H1 (cell line): ENCODE measurements at regions not wholly inside any gene's neighbourhood (a gene's known extent, or its start where the extent isn't known, plus 50 kb on each side); places are given as distances from the start of the nearest gene placed in this dataset.

Experiments
- CTCF ChIA-PET: fragments of 300-600 bp; sonication (Branson Sonifier 250); formaldehyde crosslinking; loops from one replicate; lab custom pipeline; 2021; ENCODE audit not compliant: partially characterized antibody; lab: Charles Lee
- POLR2A ChIA-PET: fragments of 300-600 bp; sonication (Branson Sonifier 250); formaldehyde crosslinking; loops from one replicate; lab custom pipeline; 2021; ENCODE audit warnings: inconsistent platforms; ENCODE audit not compliant: partially characterized antibody; lab: Charles Lee
- DNase-seq, 2 experiments: peaks; one replicate each; pipeline versions ENCODE4 v3.0.0 to v3.0.0-alpha.2; 2010 to 2022; ENCODE audit warnings: low spot score in 2 of 2, low read depth in 1 of 2, mixed read lengths in 1 of 2
- FAIRE-seq: peaks from 2 replicates; lab custom pipeline; 2011; peaks lifted over from hg19 to GRCh38; lab: Jason Lieb, UNC
- H2AFZ ChIP-seq: 2 replicates; pipeline ENCODE4 v1.8.1; 2012; ENCODE audit warnings: low read length, inconsistent platforms
- H2AK5ac ChIP-seq: 2 replicates; pipeline ENCODE4 v1.6.1; 2013; ENCODE audit warnings: low read depth, low read length
- H2BK120ac ChIP-seq: replicated peaks from 2 replicates; pipeline ENCODE3; 2013; ENCODE audit warnings: low read depth, low read length, inconsistent platforms
- H2BK12ac ChIP-seq: 2 replicates; pipeline ENCODE4 v1.6.1; 2013; ENCODE audit warnings: low read depth, low read length
- H2BK15ac ChIP-seq: 2 replicates; pipeline ENCODE4 v1.6.1; 2013; ENCODE audit warnings: low read length
- H2BK20ac ChIP-seq: 2 replicates; pipeline ENCODE4 v1.6.1; 2013; ENCODE audit warnings: low read length
- H2BK5ac ChIP-seq: 2 replicates; pipeline ENCODE4 v1.6.1; 2013; ENCODE audit warnings: low read depth, low read length
- H3K14ac ChIP-seq: 2 replicates; pipeline ENCODE4 v1.6.1; 2013; ENCODE audit warnings: inconsistent platforms; ENCODE audit not compliant: insufficient read length
- H3K18ac ChIP-seq: 2 replicates; pipeline ENCODE4 v1.6.1; 2013; ENCODE audit warnings: low read length; ENCODE audit errors: extremely low read depth
- H3K23ac ChIP-seq: 2 replicates; pipeline ENCODE4 v1.6.1; 2013; ENCODE audit warnings: inconsistent platforms; ENCODE audit not compliant: insufficient read length
- H3K23me2 ChIP-seq: 2 replicates; pipeline ENCODE4 v1.6.1; 2013; ENCODE audit warnings: low read depth, low read length
- H3K27ac ChIP-seq: 2 replicates; pipeline ENCODE4 v1.6.1; 2011; ENCODE audit warnings: low read depth, low read length, inconsistent platforms
- H3K27me3 ChIP-seq, 4 experiments: replicated peaks in 1 of 4; 1 replicate in 1 of 4; 2 replicates in 3 of 4; pipeline versions ENCODE4 v1.6.1 to v1.8.1; 2011 to 2013; ENCODE audit warnings: low read length in 3 of 4, mild to moderate bottlenecking in 3 of 4, inconsistent platforms in 2 of 4, mixed read lengths in 2 of 4, moderate library complexity in 1 of 4; ENCODE audit not compliant: control insufficient read depth in 3 of 4, insufficient read depth in 3 of 4; ENCODE audit errors: extremely low read depth in 1 of 4
- H3K36me3 ChIP-seq, 4 experiments: 2 replicates each; pipeline versions ENCODE4 v1.6.1 to v1.8.1; 2011 to 2013; ENCODE audit warnings: mild to moderate bottlenecking in 4 of 4, low read length in 3 of 4, moderate library complexity in 2 of 4, control low read depth in 1 of 4, inconsistent platforms in 1 of 4; ENCODE audit not compliant: insufficient read depth in 4 of 4, control insufficient read depth in 2 of 4
- H3K4ac ChIP-seq: replicated peaks from 2 replicates; pipeline ENCODE3; 2013; ENCODE audit warnings: low read length, low read depth, mixed read lengths, inconsistent platforms; ENCODE audit not compliant: insufficient read length
- H3K4me1 ChIP-seq, 4 experiments: replicated peaks in 1 of 4; 1 replicate in 1 of 4; 2 replicates in 3 of 4; pipeline versions ENCODE4 v1.6.1 to v1.8.1; 2011 to 2013; ENCODE audit warnings: low read length in 3 of 4, inconsistent platforms in 2 of 4, mixed read lengths in 1 of 4; ENCODE audit not compliant: insufficient read depth in 4 of 4, control insufficient read depth in 3 of 4
- H3K4me2 ChIP-seq, 2 experiments: 2 replicates each; pipeline versions ENCODE4 v1.6.1 to v1.8.1; 2011 to 2013; ENCODE audit warnings: low read depth in 2 of 2, low read length in 2 of 2, control low read depth in 1 of 2, inconsistent platforms in 1 of 2, mild to moderate bottlenecking in 1 of 2; ENCODE audit not compliant: insufficient read depth in 1 of 2
- H3K4me3 ChIP-seq, 4 experiments: fragments of 200-600, 300-600 bp in 1 of 4; sonication (generic), shearing (Covaris generic), sonication (Bioruptor Twin) in 1 of 4; 2 replicates each; pipeline versions ENCODE4 v1.5.1 to v1.8.1; 2011 to 2016; ENCODE audit warnings: low read length in 4 of 4, low read depth in 3 of 4, control low read depth in 2 of 4, inconsistent platforms in 2 of 4, mild to moderate bottlenecking in 2 of 4, mixed read lengths in 1 of 4, moderate library complexity in 1 of 4; ENCODE audit not compliant: insufficient read depth in 2 of 4; ENCODE audit errors: extremely low read depth in 1 of 4
- H3K56ac ChIP-seq: replicated peaks from 2 replicates; pipeline ENCODE3; 2013; ENCODE audit warnings: low read depth, mild to moderate bottlenecking, mixed read lengths, low read length, inconsistent platforms; ENCODE audit not compliant: insufficient read length
- H3K79me1 ChIP-seq: 2 replicates; pipeline ENCODE4 v1.6.1; 2013; ENCODE audit warnings: low read depth, low read length, control low read depth
- H3K79me2 ChIP-seq, 2 experiments: 2 replicates each; pipeline versions ENCODE4 v1.6.1 to v1.8.1; 2012 to 2013; ENCODE audit warnings: low read length in 2 of 2, mild to moderate bottlenecking in 2 of 2, inconsistent platforms in 1 of 2; ENCODE audit not compliant: insufficient read depth in 2 of 2, control insufficient read depth in 1 of 2
- H3K9ac ChIP-seq, 4 experiments: replicated peaks in 1 of 4; 1 replicate in 1 of 4; 2 replicates in 3 of 4; pipeline versions ENCODE4 v1.6.1 to v1.8.1; 2011 to 2013; ENCODE audit warnings: low read depth in 3 of 4, low read length in 3 of 4, control low read depth in 2 of 4, mild to moderate bottlenecking in 2 of 4, moderate library complexity in 2 of 4, inconsistent platforms in 1 of 4; ENCODE audit errors: extremely low read depth in 1 of 4
- H3K9me3 ChIP-seq, 2 experiments: 2 replicates each; pipeline versions ENCODE4 v1.6.1 to v1.8.1; 2012 to 2013; ENCODE audit warnings: mild to moderate bottlenecking in 2 of 2, moderate library complexity in 2 of 2, control low read depth in 1 of 2, inconsistent platforms in 1 of 2, low read depth in 1 of 2, low read length in 1 of 2, mixed read lengths in 1 of 2; ENCODE audit not compliant: insufficient read depth in 2 of 2
- H4K20me1 ChIP-seq, 2 experiments: replicated peaks in 1 of 2; 2 replicates each; pipeline versions ENCODE3 to v1.8.1; 2011 to 2013; ENCODE audit warnings: inconsistent platforms in 2 of 2, low read length in 2 of 2, mild to moderate bottlenecking in 1 of 2; ENCODE audit not compliant: insufficient read depth in 2 of 2, control insufficient read depth in 1 of 2
- H4K5ac ChIP-seq: 2 replicates; pipeline ENCODE4 v1.6.1; 2013; ENCODE audit warnings: low read length, low read depth, mixed read lengths, inconsistent platforms; ENCODE audit not compliant: insufficient read length
- H4K8ac ChIP-seq: 2 replicates; pipeline ENCODE4 v1.8.0; 2013; ENCODE audit warnings: mild to moderate bottlenecking, moderate library complexity, low read length, inconsistent platforms; ENCODE audit not compliant: insufficient read depth; ENCODE audit errors: extremely low read depth
- H4K91ac ChIP-seq: replicated peaks from 2 replicates; pipeline ENCODE3; 2013; ENCODE audit warnings: low read length, mixed read lengths, inconsistent platforms; ENCODE audit not compliant: insufficient read length
- GTF2F1 ChIP-seq: IDR thresholded peaks from 2 replicates; pipeline ENCODE4 v1.6.1; 2012; ENCODE audit warnings: low read depth, low read length, improper control_type of control experiment, borderline replicate concordance
- POLR2AphosphoS5 ChIP-seq: IDR thresholded peaks from 2 replicates; pipeline ENCODE4 v1.6.1; 2011; ENCODE audit warnings: low read depth, low read length
- WGBS, 2 experiments: shearing (Covaris generic) in 1 of 2; methylation state at CpG; one replicate each; pipeline versions ENCODE4 v1.1.6 to v1.1.7; 2013 to 2015; ENCODE audit warnings: low lambda C conversion rate in 2 of 2, mixed read lengths in 2 of 2, inconsistent platforms in 1 of 2, low coverage in 1 of 2, missing lambda C conversion rate in 1 of 2; ENCODE audit not compliant: insufficient replicate concordance in 2 of 2, insufficient coverage in 1 of 2, insufficient read length in 1 of 2; ENCODE audit errors: extremely low coverage in 1 of 2, missing lambda C conversion rate in 1 of 2; 5-methylcytosine and 5-hydroxymethylcytosine counted together

- Histone ChIP-seq H3K23ac (no peak overlapping the region), H2AK5ac (no peak overlapping the region), H2AFZ (no peak overlapping the region), H3K79me2 (no peaks in the 10 kb centered on the region), H3K23me2 (no peaks in the 10 kb centered on the region), H4K91ac (no peak overlapping the region), H2BK12ac (no peak overlapping the region), H2BK120ac (no peak overlapping the region), H3K4me3 (no peak overlapping the region), H3K18ac (no peak overlapping the region), H3K36me3 (no peaks in the 10 kb centered on the region), H4K20me1 (no peaks in the 10 kb centered on the region), H3K27me3 (no peaks in the 10 kb centered on the region), H3K4me2 (no peak overlapping the region), H3K27ac (no peak overlapping the region), H3K14ac (no peak overlapping the region), H2BK20ac (no peak overlapping the region), H3K4me1 (peaks cover 0 to 5% (median 0%) of the 10 kb centered on the region in 4 experiments; a peak in 3 of 7 replicates), H2BK15ac (no peak overlapping the region), H3K4ac (no peak overlapping the region), H4K8ac (no peak overlapping the region), H2BK5ac (no peak overlapping the region), H3K9me3 (no peaks in the 10 kb centered on the region), H3K79me1 (no peaks in the 10 kb centered on the region), H4K5ac (no peak overlapping the region), H3K56ac (no peak overlapping the region), H3K9ac (no peak overlapping the region)
- CTCF ChIA-PET = interaction anchor here (1.1 to 1.7 kb wide), 3 partner anchors 14 to 98 kb away, joined by 3 to 5 read pairs (median 4); no protein-coding TSS in a partner anchor
- 89% methylated on average over 6 of the region's 6 CpGs; no CpG with 5 or more reads in 1 of the 2 experiments for WGBS, 2 experiments
- POLR2A ChIA-PET = no interaction called here
- FAIRE-seq = no peak
- no peak for DNase-seq
- no peak for TF ChIP-seq GTF2F1
- TF ChIP-seq POLR2AphosphoS5 = no peak
Observed at GRCh38 chr9:95629585-95629984, 112.8 kb upstream of the PTCH1 start.
